ENCODE measurements at regions not wholly inside any gene's neighbourhood (a gene's known extent, or its start where the extent isn't known, plus 50 kb on each side); places are given as distances from the start of the nearest gene placed in this dataset.

GRCh38 chr4:163875327-163875726 lies 380.8 kb downstream of the TMA16 start:
- DNase-seq (ENCODE audit: low read depth), result no peak
- no peak overlapping the region for H3K4me3 ChIP-seq (ENCODE audit: control insufficient read depth, low read depth, low read length)
- no peak for TF ChIP-seq CTCF (conservative IDR thresholded peaks at IDR 0.05; ENCODE audit: control insufficient read depth, insufficient read depth, low read depth, low read length)

DNA sequence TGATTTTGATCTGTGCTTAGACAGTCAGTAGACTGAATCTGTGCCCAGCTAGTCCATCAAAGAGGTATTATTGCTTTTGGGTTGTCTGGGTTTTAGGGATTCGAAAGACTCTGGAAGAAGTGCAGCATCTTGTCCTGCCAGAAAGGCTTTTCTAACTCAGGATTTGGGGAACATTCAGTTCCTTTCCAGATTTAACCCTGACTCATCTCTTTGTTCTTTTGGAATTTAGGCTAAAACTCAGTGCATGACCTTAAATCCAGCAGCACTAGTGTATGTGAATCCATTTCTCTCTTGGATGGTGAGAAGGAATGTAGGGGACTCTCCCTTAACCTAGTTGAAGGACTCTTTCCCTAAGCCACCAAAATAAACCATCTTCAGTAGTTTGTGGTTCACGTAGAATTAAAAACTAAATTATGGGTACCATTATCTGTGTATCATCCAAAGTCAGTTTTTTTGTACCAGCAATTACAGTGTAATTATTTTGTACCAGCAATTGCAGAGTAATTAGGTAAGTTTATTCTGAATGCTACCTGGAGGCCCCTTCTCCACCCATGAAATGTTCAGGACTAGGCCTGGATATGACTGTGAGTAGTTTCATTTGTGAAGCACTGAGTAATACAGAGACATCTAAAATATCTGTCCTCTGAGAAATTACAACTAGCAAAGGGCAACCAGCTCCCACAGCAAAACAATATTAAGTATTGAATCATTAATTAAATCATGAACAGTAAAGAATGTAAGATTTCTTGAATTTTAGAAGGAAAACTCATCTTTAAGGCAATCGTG lies 384.0 kb downstream of the TMA16 start:
- DNase-seq (ENCODE audit: low read depth), result peak; percentile 38
- TF ChIP-seq CTCF (conservative IDR thresholded peaks at IDR 0.05; ENCODE audit: control insufficient read depth, insufficient read depth, low read depth, low read length), result no peak
- H3K4me3 ChIP-seq (ENCODE audit: control insufficient read depth, low read depth, low read length), result no peak overlapping the region

GRCh38 chr4:163892417-163892816 lies 397.9 kb downstream of the TMA16 start:
- H3K4me3 ChIP-seq (ENCODE audit: control insufficient read depth, low read depth, low read length), result no peak overlapping the region
- DNase-seq (ENCODE audit: low read depth), result no peak
- TF ChIP-seq CTCF (conservative IDR thresholded peaks at IDR 0.05; ENCODE audit: control insufficient read depth, insufficient read depth, low read depth, low read length), result no peak

DNA sequence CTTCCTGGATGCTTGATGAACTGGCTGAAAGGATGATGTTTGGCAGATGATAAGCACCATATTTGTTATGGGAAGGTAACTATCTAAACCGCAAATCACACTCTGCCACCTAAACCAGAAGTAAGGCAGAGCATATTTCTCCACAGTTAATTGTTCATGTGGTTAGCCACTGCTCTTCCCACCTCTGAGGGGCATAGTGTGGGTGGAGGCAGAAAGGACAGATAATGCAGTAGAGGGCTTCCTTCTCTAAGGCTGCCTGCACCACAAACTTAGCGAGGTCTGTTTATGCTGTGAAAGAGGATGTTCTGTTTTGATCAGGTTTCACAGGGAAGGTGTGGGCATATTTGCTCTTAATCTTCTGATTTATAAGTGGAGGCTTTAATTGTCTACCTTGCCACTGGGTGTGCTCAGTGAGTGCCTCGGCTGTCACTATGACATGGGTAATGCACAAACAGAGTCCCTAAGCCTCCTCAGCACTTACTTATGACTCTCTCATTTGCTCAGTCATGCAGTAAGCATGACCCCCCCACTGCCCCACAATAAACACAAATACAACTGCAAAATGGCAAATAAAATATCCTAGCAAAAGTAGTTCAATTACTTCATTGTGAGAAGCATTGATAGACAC lies 401.0 kb downstream of the TMA16 start:
- no peak for DNase-seq (ENCODE audit: low read depth)

DNA sequence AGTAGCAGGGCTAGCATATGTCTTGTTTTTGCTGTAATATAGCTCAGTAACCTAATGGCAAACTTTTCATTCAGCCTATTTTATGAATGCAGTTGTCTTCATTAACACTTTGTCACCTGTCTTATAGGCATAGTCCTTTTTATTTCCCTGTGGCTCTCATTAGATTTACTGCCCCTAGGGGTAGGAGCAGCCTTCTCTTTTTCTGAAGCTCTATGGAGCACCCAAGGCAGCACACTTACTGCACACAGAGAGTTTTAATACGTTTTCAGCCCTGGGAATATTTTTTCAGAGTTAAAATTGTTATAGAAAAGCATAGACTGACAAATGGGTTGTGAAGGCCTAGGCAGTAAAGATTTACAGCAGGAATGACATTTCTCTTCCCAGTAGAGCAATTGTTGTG lies 406.8 kb downstream of the TMA16 start:
- no peak for DNase-seq (ENCODE audit: low read depth)
- H3K4me3 ChIP-seq (ENCODE audit: control insufficient read depth, low read depth, low read length), result no peak overlapping the region
- TF ChIP-seq CTCF (conservative IDR thresholded peaks at IDR 0.05; ENCODE audit: control insufficient read depth, insufficient read depth, low read depth, low read length), result no peak

More for the DNA sequence above, 401.0 kb downstream of the TMA16 start:
- H3K4me3 ChIP-seq (ENCODE audit: control insufficient read depth, low read depth, low read length), result no peak overlapping the region
- TF ChIP-seq CTCF (conservative IDR thresholded peaks at IDR 0.05; ENCODE audit: control insufficient read depth, insufficient read depth, low read depth, low read length), result no peak

DNA sequence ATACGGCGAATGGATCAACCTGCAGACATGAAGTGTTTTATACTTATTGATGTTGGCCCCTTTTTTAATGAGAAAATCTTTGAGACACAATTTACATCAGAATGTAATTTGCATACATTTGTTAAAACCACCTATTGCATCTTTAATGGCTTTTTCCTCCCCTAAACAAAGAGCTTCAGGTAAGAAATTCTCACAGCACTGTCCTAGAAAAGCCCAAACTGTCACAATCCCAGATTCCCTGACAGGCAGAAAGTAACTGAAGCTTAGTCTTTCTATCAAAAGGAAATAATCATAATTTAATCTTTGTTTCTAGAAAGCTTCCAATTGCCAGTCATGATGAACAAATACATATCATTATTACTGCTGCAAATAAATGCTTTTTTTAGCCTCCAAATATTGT lies 407.9 kb downstream of the TMA16 start:
- no peak overlapping the region for H3K4me3 ChIP-seq (ENCODE audit: control insufficient read depth, low read depth, low read length)
- DNase-seq (ENCODE audit: low read depth), result no peak
- TF ChIP-seq CTCF (conservative IDR thresholded peaks at IDR 0.05; ENCODE audit: control insufficient read depth, insufficient read depth, low read depth, low read length), result no peak

All from fibroblast of mammary gland (primary cell).